Thyroid gland (tissue), 4 donors: ENCODE measurements at regions not wholly inside any gene's neighbourhood (a gene's known extent, or its start where the extent isn't known, plus 50 kb on each side); places are given as distances from the start of the nearest gene placed in this dataset.

Source experiments
- DNase-seq, 2 donors: peaks; one replicate each; pipeline ENCODE4 v3.0.0-alpha.2; 2019
- H3K27ac ChIP-seq, 3 donors: fragments of 200-600 bp; sonication (generic); 1 replicate in 2 of 3; 2 replicates in 1 of 3; pipeline ENCODE4 v1.5.1; 2016 to 2019; ENCODE audit warnings: mild to moderate bottlenecking in 1 of 3, moderate library complexity in 1 of 3
- H3K27me3 ChIP-seq: fragments of 200-600 bp; sonication (generic); one replicate; pipeline ENCODE4 v1.5.1; 2019
- H3K36me3 ChIP-seq, 2 donors: fragments of 200-600 bp; sonication (generic); one replicate each; pipeline ENCODE4 v1.5.1; 2016 to 2019
- H3K4me1 ChIP-seq, 2 donors: fragments of 200-600 bp; sonication (generic); one replicate each; pipeline ENCODE4 v1.5.1; 2017 to 2019
- H3K4me3 ChIP-seq, 3 donors: fragments of 200-600 bp; sonication (generic); replicated peaks in 1 of 3; 1 replicate in 2 of 3; 2 replicates in 1 of 3; pipeline ENCODE4 v1.5.1; 2016; ENCODE audit warnings: mild to moderate bottlenecking in 1 of 3
- H3K9me3 ChIP-seq: fragments of 200-600 bp; sonication (generic); one replicate; pipeline ENCODE4 v1.5.1; 2017
- POLR2A ChIP-seq, 2 donors: fragments of 450-650 bp; IDR thresholded peaks; one replicate each; pipeline ENCODE4 v1.6.1; 2017; ENCODE audit warnings: antibody characterized with exemption in 2 of 2, mild to moderate bottlenecking in 2 of 2, moderate library complexity in 1 of 2
- WGBS, 2 donors: methylation state at CpG; one replicate each; pipeline ENCODE4 v1.1.5; 2017; 5-methylcytosine and 5-hydroxymethylcytosine counted together
- intact Hi-C: fragments of 100-400 bp; cut with DNase I; formaldehyde crosslinking; loops from one replicate; pipeline ENCODE4 v1.15.1; 2023
- TF ChIP-seq, protein P1 (sequence below), 6 experiments: fragments of 200-600 bp in 3 of 6; fragments of 450-650 bp in 3 of 6; sonication (generic) in 3 of 6; IDR thresholded peaks; one replicate each; pipeline ENCODE4 v1.5.1; 2016 to 2019; ENCODE audit warnings: antibody characterized with exemption in 6 of 6, mild to moderate bottlenecking in 2 of 6, inconsistent platforms in 1 of 6, moderate library complexity in 1 of 6

DNA sequence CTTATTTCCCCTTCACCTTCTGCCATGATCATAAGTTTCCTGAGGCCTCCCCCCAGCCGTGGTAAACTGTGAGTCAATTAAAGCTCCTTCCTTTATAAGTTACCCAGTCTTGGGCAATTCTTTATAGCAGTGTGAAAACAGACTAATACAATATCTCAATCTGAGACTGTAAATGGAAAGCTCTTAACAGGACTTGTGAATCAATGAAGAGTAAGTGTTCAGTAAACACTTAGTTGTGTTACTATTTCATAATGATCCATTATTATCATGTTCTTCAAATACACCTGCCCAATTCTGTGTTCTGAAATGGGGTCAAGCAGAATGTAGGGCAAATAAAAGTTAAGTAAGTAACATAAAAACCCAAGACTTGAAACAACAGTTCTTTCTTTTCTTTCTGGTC, 266.2 kb downstream of the TENT5A start:
- TF ChIP-seq POLR2A (IDR thresholded peaks at IDR 0.05), result no peak
- TF ChIP-seq, protein P1, sequence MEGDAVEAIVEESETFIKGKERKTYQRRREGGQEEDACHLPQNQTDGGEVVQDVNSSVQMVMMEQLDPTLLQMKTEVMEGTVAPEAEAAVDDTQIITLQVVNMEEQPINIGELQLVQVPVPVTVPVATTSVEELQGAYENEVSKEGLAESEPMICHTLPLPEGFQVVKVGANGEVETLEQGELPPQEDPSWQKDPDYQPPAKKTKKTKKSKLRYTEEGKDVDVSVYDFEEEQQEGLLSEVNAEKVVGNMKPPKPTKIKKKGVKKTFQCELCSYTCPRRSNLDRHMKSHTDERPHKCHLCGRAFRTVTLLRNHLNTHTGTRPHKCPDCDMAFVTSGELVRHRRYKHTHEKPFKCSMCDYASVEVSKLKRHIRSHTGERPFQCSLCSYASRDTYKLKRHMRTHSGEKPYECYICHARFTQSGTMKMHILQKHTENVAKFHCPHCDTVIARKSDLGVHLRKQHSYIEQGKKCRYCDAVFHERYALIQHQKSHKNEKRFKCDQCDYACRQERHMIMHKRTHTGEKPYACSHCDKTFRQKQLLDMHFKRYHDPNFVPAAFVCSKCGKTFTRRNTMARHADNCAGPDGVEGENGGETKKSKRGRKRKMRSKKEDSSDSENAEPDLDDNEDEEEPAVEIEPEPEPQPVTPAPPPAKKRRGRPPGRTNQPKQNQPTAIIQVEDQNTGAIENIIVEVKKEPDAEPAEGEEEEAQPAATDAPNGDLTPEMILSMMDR (IDR thresholded peaks at IDR 0.05), result no peak
- WGBS, 2 donors, result 41 to 75% methylated on average over 1 of the region's 1 CpG
- intact Hi-C loops, result no loop called here
- Histone ChIP-seq H3K4me3 (no peak overlapping the region), H3K27me3 (no peaks in the 10 kb centered on the region), H3K27ac (no peak overlapping the region), H3K36me3 (no peaks in the 10 kb centered on the region), H3K9me3 (no peaks in the 10 kb centered on the region), H3K4me1 (peaks cover 0 to 3% of the 10 kb centered on the region in 2 donors)
- no peak for DNase-seq

DNA sequence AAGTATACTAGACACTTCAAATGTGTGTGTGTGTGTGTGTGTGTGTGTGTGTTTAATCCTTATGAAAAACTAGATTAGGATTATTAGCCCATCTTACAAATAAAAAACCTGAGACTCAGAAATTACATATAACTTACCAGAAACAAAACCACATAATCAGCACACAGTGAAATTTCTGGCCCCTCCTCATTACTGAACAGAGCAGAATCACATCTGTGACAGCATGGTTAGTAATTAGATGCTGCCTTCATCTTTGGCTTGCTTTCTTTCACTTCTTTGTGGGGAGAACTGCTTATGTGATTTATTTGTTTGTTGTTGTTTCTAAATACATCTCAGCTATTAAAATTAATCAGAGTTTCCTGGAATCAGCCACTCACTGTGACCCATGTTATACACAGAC, 267.1 kb downstream of the TENT5A start:
- TF ChIP-seq, protein P1 (IDR thresholded peaks at IDR 0.05), result no peak
- TF ChIP-seq POLR2A (IDR thresholded peaks at IDR 0.05), result no peak
- H3K4me3 ChIP-seq, result no peak overlapping the region
- DNase-seq, result no peak
- H3K36me3 ChIP-seq, result no peaks in the 10 kb centered on the region
- H3K27ac ChIP-seq, result no peak overlapping the region
- intact Hi-C loops, result no loop called here
- H3K27me3 ChIP-seq, result no peaks in the 10 kb centered on the region
- H3K9me3 ChIP-seq, result no peaks in the 10 kb centered on the region
- H3K4me1 ChIP-seq, result no peaks in the 10 kb centered on the region

DNA sequence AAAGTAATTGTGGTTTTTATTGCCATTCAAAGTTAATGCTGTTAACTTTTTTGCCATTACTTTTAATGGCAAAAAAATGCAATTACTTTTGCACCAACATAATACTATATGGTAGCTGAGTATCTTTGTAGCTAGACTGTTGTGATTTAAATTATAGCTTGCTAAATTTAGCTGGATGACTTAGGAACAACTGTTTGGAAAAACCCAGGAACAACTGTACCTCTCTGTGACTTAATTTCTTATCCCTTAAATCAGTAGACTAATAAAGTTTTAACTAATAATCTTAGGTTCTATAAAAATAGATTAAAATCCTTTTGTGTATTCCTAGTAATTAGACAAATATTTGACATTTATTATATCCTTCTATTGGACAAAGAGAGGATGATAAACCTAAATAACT, 268.2 kb downstream of the TENT5A start:
- Histone ChIP-seq H3K27ac (no peak overlapping the region), H3K27me3 (no peaks in the 10 kb centered on the region), H3K36me3 (no peaks in the 10 kb centered on the region), H3K9me3 (no peaks in the 10 kb centered on the region), H3K4me3 (no peak overlapping the region), H3K4me1 (no peaks in the 10 kb centered on the region)
- intact Hi-C loops, result no loop called here
- no peak for TF ChIP-seq POLR2A (IDR thresholded peaks at IDR 0.05)
- TF ChIP-seq, protein P1 (IDR thresholded peaks at IDR 0.05), result no peak
- no peak for DNase-seq

DNA sequence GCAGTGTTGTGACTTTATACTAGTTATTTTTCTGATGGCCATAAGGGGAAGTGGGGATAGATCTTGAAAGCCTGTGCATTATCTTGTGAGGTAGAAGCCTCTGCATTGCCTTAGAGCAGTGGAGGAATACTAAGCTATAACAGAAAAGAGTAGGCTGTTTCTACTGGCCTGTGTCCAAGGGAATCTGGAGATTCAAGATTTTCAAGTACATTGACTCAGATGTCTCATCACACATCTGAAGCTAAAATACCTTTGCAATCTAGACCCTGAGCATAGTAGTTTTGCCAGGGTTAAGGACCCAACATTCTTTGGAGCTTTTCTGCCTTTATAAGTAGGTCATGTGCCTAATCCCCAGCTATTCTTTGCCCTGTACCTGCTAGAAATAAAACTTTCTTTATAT, 272.3 kb downstream of the TENT5A start:
- H3K36me3 ChIP-seq, result no peaks in the 10 kb centered on the region
- no peak for TF ChIP-seq POLR2A (IDR thresholded peaks at IDR 0.05)
- TF ChIP-seq, protein P1 (IDR thresholded peaks at IDR 0.05), result no peak
- H3K4me3 ChIP-seq, result no peak overlapping the region
- DNase-seq, result no peak
- H3K9me3 ChIP-seq, result no peaks in the 10 kb centered on the region
- intact Hi-C loops, result no loop called here
- H3K27me3 ChIP-seq, result no peaks in the 10 kb centered on the region
- H3K27ac ChIP-seq, result no peak overlapping the region
- H3K4me1 ChIP-seq, result no peaks in the 10 kb centered on the region

DNA sequence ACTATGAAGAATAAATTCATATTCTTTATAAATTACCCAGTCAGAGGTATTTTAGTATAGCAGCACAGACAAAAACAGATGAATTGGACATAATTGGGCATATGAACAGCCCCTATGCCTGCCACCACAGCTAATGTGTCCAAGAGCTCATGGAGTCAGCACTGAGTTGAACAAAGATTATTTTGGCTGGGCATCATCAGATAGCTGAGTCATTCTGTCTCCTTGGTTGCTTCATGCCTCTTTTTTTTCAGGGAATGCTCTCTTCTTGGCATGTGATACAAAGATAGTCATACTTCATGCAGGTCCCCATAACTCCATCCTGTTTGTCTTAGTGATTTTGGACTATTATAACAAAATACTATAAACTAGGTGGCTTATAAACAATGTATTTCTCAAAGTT, 275.6 kb downstream of the TENT5A start:
- Histone ChIP-seq H3K9me3 (no peaks in the 10 kb centered on the region), H3K36me3 (no peaks in the 10 kb centered on the region), H3K27ac (no peak overlapping the region), H3K4me1 (no peaks in the 10 kb centered on the region), H3K27me3 (no peaks in the 10 kb centered on the region), H3K4me3 (no peak overlapping the region)
- intact Hi-C loops, result no loop called here
- no peak for TF ChIP-seq POLR2A (IDR thresholded peaks at IDR 0.05)
- TF ChIP-seq, protein P1 (IDR thresholded peaks at IDR 0.05), result no peak
- DNase-seq, result no peak
